Natural killer cell (primary cell): ENCODE measurements at regions not wholly inside any gene's neighbourhood (a gene's known extent, or its start where the extent isn't known, plus 50 kb on each side); places are given as distances from the start of the nearest gene placed in this dataset.

Experiments used
- ATAC-seq, 3 donors: fragments of 150-1000 bp in 2 of 3; fragments of 200-7000 bp in 1 of 3; cut with Tn5 transposase; 1 replicate in 1 of 3; 2 replicates in 2 of 3; pipeline ENCODE4 v1.10.0; 2021; ENCODE audit warnings: mild to moderate bottlenecking in 2 of 3, moderate library complexity in 2 of 3
- DNase-seq, 2 donors: peaks; one replicate each; pipeline versions ENCODE4 v3.0.0 to v3.0.0-alpha.2; 2013 to 2021; ENCODE audit warnings: mixed read lengths in 1 of 2
- H3K27ac ChIP-seq: one replicate; pipeline ENCODE4 v1.5.1; 2013; ENCODE audit warnings: mild to moderate bottlenecking, low read length
- H3K27me3 ChIP-seq: one replicate; pipeline ENCODE4 v1.6.1; 2013; ENCODE audit warnings: low read length; ENCODE audit not compliant: control insufficient read depth, insufficient read depth
- H3K36me3 ChIP-seq: one replicate; pipeline ENCODE4 v1.6.1; 2013; ENCODE audit warnings: low read length; ENCODE audit not compliant: control insufficient read depth, insufficient read depth
- H3K4me1 ChIP-seq: one replicate; pipeline ENCODE4 v1.6.1; 2013; ENCODE audit warnings: low read length; ENCODE audit not compliant: control insufficient read depth, insufficient read depth
- H3K4me3 ChIP-seq: one replicate; pipeline ENCODE4 v1.5.1; 2013; ENCODE audit warnings: low read length
- H3K9me3 ChIP-seq: one replicate; pipeline ENCODE4 v1.6.1; 2013; ENCODE audit warnings: low read length; ENCODE audit not compliant: control insufficient read depth, insufficient read depth
- H3K27ac Mint-ChIP-seq, 2 donors: one replicate each; pipeline ENCODE4 v1.8.0; 2022; ENCODE audit warnings: mild to moderate bottlenecking in 2 of 2, mixed read lengths in 2 of 2, moderate library complexity in 1 of 2
- H3K27me3 Mint-ChIP-seq, 2 donors: one replicate each; pipeline ENCODE4 v1.8.0; 2022; ENCODE audit warnings: low read depth in 2 of 2, mixed read lengths in 2 of 2
- H3K36me3 Mint-ChIP-seq: one replicate; pipeline ENCODE4 v1.8.0; 2022; ENCODE audit warnings: mixed read lengths
- H3K4me1 Mint-ChIP-seq, 2 donors: one replicate each; pipeline ENCODE4 v1.8.0; 2022; ENCODE audit warnings: mixed read lengths in 2 of 2
- H3K4me3 Mint-ChIP-seq: one replicate; pipeline ENCODE4 v1.8.0; 2022; ENCODE audit warnings: mild to moderate bottlenecking, moderate library complexity, mixed read lengths
- H3K9me3 Mint-ChIP-seq, 2 donors: one replicate each; pipeline ENCODE4 v1.8.0; 2022; ENCODE audit warnings: mixed read lengths in 2 of 2
- WGBS: methylation state at CpG from one replicate; pipeline ENCODE4 v1.1.7; 2013; ENCODE audit warnings: missing lambda C conversion rate; ENCODE audit not compliant: insufficient coverage; 5-methylcytosine and 5-hydroxymethylcytosine counted together
- intact Hi-C: fragments of 100-400 bp; cut with micrococcal nuclease; formaldehyde crosslinking; loops from one replicate; pipeline ENCODE4 v1.14.2; 2022
- TF ChIP-seq, protein P1 (sequence below): fragments of 200-600 bp; IDR thresholded peaks from one replicate; pipeline ENCODE4 v1.8.0; 2022; ENCODE audit warnings: antibody characterized with exemption

DNA sequence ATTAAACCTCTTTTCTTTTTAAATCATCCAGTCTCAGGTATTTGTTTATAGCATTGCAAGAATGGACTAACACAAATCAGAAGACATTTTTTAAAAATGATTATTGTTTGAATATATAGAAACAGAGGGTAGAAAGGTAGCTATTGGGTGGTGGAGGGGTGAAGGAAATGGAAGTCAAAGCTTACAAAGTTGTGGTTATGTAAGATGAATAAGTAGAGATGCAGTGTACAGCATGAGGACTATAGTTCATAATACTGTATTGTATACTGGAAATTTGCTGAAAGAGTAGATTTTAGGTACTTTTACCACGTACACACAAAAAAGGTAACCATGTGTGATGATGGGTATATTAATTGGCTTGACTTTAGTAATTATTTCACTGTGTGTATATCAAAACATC is 144.0 kb upstream of the FAM3C start:
- H3K4me3 ChIP-seq, result no peak overlapping the region
- no peaks in the 10 kb centered on the region for H3K36me3 ChIP-seq
- no CpG with 5 or more reads among the region's 1 CpG for WGBS
- intact Hi-C loops, result loop anchor here (10.0 kb wide), 2 partner anchors 105 to 555 kb away; partner anchors contain the start of gene CPED1
- H3K27ac ChIP-seq, result no peak overlapping the region
- TF ChIP-seq, protein P1, sequence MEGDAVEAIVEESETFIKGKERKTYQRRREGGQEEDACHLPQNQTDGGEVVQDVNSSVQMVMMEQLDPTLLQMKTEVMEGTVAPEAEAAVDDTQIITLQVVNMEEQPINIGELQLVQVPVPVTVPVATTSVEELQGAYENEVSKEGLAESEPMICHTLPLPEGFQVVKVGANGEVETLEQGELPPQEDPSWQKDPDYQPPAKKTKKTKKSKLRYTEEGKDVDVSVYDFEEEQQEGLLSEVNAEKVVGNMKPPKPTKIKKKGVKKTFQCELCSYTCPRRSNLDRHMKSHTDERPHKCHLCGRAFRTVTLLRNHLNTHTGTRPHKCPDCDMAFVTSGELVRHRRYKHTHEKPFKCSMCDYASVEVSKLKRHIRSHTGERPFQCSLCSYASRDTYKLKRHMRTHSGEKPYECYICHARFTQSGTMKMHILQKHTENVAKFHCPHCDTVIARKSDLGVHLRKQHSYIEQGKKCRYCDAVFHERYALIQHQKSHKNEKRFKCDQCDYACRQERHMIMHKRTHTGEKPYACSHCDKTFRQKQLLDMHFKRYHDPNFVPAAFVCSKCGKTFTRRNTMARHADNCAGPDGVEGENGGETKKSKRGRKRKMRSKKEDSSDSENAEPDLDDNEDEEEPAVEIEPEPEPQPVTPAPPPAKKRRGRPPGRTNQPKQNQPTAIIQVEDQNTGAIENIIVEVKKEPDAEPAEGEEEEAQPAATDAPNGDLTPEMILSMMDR, result no peak
- peaks cover 17% of the 10 kb centered on the region in 2 donors for H3K4me1 Mint-ChIP-seq
- H3K9me3 Mint-ChIP-seq, result no peaks in the 10 kb centered on the region
- peaks cover 2% of the 10 kb centered on the region for H3K4me1 ChIP-seq
- no peaks in the 10 kb centered on the region for H3K27me3 Mint-ChIP-seq
- no peak for ATAC-seq
- no peaks in the 10 kb centered on the region for H3K27me3 ChIP-seq
- no peaks in the 10 kb centered on the region for H3K9me3 ChIP-seq
- no peak overlapping the region for H3K4me3 Mint-ChIP-seq
- H3K27ac Mint-ChIP-seq, result no peak overlapping the region
- no peak for DNase-seq
- no peaks in the 10 kb centered on the region for H3K36me3 Mint-ChIP-seq

- no peaks in the 10 kb centered on the region for H3K4me1 ChIP-seq
- no peak overlapping the region for H3K27ac ChIP-seq
- WGBS, result no CpG with 5 or more reads among the region's 1 CpG
- no peak overlapping the region for H3K4me3 ChIP-seq
- Mint-ChIP-seq H3K9me3 (no peaks in the 10 kb centered on the region), H3K4me1 (peaks cover 6 to 7% of the 10 kb centered on the region in 2 donors), H3K36me3 (no peaks in the 10 kb centered on the region), H3K4me3 (no peak overlapping the region), H3K27ac (no peak overlapping the region), H3K27me3 (no peaks in the 10 kb centered on the region)
- DNase-seq, result no peak
- TF ChIP-seq, protein P1, result no peak
- H3K27me3 ChIP-seq, result no peaks in the 10 kb centered on the region
- ATAC-seq, result no peak
- intact Hi-C loops, result no loop called here
- no peaks in the 10 kb centered on the region for H3K9me3 ChIP-seq
- no peaks in the 10 kb centered on the region for H3K36me3 ChIP-seq
Observed at GRCh38 chr7:121537031-121537430, 140.9 kb upstream of the FAM3C start.

GRCh38 chr7:121531175-121532070 is 135.3 kb upstream of the FAM3C start:
- 88% methylated on average over 4 of the region's 10 CpGs for WGBS
- no peaks in the 10 kb centered on the region for H3K9me3 Mint-ChIP-seq
- intact Hi-C loops, result loop anchor here (5.0 kb wide), 2 partner anchors 134 to 159 kb away; partner anchors contain the start of gene FAM3C
- peaks cover 50 to 51% of the 10 kb centered on the region in 2 donors for H3K4me1 Mint-ChIP-seq
- peak overlapping the region; percentile 89 to 92 for H3K27ac Mint-ChIP-seq
- TF ChIP-seq, protein P1, result no peak
- H3K27me3 Mint-ChIP-seq, result no peaks in the 10 kb centered on the region
- DNase-seq (no peak), ATAC-seq (no peak)
- H3K4me3 Mint-ChIP-seq, result peak overlapping the region; percentile 85
- Histone ChIP-seq H3K4me3 (no peak overlapping the region), H3K4me1 (peaks cover 10% of the 10 kb centered on the region), H3K36me3 (no peaks in the 10 kb centered on the region), H3K9me3 (no peaks in the 10 kb centered on the region), H3K27me3 (no peaks in the 10 kb centered on the region), H3K27ac (peak overlapping the region; percentile 75)
- H3K36me3 Mint-ChIP-seq, result no peaks in the 10 kb centered on the region
